ENCODE measurements at regions not wholly inside any gene's neighbourhood (a gene's known extent, or its start where the extent isn't known, plus 50 kb on each side); places are given as distances from the start of the nearest gene placed in this dataset.

DNA sequence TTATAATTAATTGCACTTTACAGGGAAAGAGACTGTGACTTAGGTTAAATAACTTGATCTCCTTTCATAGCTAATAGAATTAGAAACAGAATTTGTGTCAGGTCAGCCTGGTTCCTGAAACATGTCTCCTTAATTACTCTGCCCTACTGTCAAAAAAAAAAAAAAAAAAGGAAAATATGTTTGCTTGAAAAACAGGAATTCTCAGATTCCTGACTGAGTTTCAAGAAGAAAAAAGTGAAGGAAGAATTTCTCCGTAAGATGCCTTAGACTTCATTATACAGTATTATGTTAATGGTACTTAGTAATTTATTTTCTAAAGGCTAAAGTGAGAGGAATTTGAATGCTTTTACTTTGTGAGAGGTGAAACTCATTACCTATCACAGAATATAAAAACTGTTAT is 118.4 kb upstream of the REG3G start:
- no peak for TF ChIP-seq ZFX (IDR thresholded peaks at IDR 0.05; ENCODE audit: borderline replicate concordance)
- TF ChIP-seq, protein P1, sequence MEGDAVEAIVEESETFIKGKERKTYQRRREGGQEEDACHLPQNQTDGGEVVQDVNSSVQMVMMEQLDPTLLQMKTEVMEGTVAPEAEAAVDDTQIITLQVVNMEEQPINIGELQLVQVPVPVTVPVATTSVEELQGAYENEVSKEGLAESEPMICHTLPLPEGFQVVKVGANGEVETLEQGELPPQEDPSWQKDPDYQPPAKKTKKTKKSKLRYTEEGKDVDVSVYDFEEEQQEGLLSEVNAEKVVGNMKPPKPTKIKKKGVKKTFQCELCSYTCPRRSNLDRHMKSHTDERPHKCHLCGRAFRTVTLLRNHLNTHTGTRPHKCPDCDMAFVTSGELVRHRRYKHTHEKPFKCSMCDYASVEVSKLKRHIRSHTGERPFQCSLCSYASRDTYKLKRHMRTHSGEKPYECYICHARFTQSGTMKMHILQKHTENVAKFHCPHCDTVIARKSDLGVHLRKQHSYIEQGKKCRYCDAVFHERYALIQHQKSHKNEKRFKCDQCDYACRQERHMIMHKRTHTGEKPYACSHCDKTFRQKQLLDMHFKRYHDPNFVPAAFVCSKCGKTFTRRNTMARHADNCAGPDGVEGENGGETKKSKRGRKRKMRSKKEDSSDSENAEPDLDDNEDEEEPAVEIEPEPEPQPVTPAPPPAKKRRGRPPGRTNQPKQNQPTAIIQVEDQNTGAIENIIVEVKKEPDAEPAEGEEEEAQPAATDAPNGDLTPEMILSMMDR (IDR thresholded peaks at IDR 0.05), result no peak
- no peak overlapping the region for H3K27ac ChIP-seq

DNA sequence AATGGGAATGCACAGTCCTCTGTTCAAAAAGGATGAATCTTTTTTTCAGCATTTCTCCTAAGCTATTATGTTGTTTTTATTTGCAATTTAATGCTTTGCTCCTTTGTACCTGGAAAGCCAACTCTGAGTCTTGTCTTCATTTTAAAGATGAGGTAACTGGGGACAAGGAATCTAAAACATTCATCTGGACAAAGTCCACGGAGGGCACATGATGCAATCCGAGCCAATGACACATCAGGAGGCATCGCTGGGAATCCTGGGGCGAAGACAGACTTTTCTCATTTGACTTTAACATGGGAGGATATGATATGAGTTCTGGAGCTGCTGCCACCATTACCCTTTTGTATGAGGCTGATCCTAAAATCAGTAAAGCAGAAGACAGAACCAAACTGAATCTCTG is 116.5 kb upstream of the REG3G start:
- TF ChIP-seq, protein P1 (IDR thresholded peaks at IDR 0.05), result no peak
- TF ChIP-seq ZFX (IDR thresholded peaks at IDR 0.05; ENCODE audit: borderline replicate concordance), result no peak
- H3K27ac ChIP-seq, result no peak overlapping the region

DNA sequence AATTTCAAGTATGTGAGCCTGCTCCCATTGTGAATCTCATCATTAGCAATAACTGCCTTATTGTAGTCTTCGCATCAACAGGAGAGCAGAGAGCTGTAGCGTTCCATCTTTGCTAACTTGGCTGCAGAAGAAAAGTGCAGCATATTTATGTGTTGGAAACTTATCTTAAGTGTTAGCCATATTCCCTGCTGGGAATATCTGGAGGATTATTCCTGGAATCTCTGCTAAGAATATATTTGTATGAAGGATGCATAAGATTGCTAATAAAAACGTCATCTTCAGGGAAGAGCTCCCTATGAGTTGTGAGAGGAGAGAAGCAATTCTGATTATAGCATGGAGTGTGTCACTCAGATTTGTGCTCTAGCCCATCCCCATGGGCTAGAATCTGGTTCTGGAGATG is 115.1 kb upstream of the REG3G start:
- TF ChIP-seq ZFX (IDR thresholded peaks at IDR 0.05; ENCODE audit: borderline replicate concordance), result no peak
- TF ChIP-seq, protein P1 (IDR thresholded peaks at IDR 0.05), result no peak
- no peak overlapping the region for H3K27ac ChIP-seq

DNA sequence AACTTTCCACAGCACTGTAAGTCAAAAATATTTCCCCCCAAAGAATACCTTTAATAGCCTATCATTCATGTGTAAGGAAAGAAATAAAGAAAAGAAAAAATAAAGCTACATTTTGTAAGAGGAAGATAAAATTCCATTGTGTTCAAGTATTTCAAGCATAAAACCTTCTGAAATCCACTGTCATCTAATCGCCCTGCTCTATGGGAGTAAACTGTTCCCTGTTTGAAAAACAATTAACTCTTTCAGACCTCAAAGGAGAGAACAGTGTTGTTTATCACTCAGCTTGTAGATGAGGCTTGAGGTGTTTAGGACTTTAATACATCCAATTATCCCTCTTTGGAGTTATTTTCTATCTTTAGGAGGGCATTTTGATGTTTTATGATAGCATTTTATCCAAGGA is 112.2 kb upstream of the REG3G start:
- no peak for TF ChIP-seq ZFX (IDR thresholded peaks at IDR 0.05; ENCODE audit: borderline replicate concordance)
- TF ChIP-seq, protein P1 (IDR thresholded peaks at IDR 0.05), result no peak
- no peak overlapping the region for H3K27ac ChIP-seq

DNA sequence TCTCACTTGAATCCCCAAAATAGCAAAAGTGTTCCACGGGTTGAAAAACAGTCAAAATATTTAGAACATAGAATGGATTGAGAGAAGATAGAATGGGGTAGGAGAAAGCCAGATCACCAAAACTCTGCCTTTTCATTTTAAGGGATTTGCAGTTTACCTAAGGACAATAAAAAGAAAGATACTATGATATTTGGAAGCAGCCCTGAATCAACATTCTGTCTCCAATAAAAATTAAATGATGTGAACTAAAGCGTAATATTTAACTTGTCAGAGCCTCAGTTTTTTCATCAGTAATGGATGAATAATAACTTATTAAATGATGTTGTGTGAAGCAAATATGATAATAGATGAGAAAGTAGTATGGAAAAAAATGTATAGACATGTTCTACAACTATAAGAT is 100.2 kb upstream of the REG3G start:
- TF ChIP-seq, protein P1 (IDR thresholded peaks at IDR 0.05), result no peak
- no peak for TF ChIP-seq ZFX (IDR thresholded peaks at IDR 0.05; ENCODE audit: borderline replicate concordance)
- peak overlapping the region; percentile 54 for H3K27ac ChIP-seq

DNA sequence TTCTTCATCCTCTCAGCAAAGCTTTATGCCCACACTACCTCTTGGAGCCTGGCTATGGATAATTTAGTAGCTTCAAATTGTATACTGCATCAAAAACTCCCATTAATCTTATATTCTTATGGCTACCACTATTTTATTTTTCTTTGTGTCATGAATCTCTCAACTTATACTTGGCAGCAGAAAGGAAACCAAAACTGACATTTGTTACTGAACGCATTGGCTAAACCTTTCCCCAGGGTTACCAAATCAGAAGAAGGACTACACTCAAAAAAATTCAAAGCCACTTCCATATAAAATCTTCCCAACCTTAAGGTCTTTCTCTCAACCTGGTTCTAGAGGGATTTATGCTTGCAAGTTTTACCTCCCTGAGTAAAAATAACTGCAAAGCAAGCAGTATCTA is 97.0 kb upstream of the REG3G start:
- H3K27ac ChIP-seq, result no peak overlapping the region
- no peak for TF ChIP-seq ZFX (IDR thresholded peaks at IDR 0.05; ENCODE audit: borderline replicate concordance)

DNA sequence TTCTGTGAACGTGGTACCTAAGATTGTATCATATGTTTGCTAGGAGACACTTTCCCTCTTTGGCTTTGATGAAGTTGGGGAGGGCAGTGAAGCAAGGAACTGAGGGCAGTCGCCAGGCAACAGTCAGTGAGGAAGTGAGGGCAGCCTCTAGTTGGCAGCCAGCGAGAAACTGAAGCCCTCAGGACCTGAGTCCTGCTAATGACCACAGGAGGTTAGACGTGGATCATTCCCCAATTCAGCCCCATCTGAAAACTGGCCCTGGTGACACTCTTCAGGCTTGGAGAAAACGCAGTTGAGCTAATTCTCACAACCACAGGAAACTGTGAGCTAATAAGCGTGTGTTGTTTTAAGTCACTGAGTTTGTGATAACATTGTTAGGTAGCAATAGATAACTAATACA is 84.5 kb upstream of the REG3G start:
- H3K27ac ChIP-seq, result no peak overlapping the region
- TF ChIP-seq ZFX (IDR thresholded peaks at IDR 0.05; ENCODE audit: borderline replicate concordance), result no peak
- TF ChIP-seq, protein P1 (IDR thresholded peaks at IDR 0.05), result no peak

DNA sequence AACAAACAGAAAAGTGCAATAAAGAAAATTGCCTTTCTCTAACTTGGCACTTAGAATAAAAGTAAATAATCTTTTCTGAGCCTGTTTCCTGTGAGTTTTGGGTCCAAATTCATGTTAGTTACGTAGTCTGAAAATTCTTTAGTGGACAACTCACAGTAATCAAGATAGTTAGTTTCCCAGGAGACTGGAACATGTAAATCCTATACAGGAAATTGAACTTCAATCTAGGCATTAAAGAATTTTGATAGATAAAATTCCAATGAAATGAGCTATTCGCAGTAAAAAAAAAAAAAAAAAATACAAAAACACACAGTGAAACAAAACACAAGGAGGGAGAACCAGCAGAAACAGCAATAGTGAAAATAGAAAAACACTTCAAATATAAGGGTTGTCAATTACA is 83.8 kb upstream of the REG3G start:
- H3K27ac ChIP-seq, result no peak overlapping the region
- TF ChIP-seq, protein P1 (IDR thresholded peaks at IDR 0.05), result no peak
- no peak for TF ChIP-seq ZFX (IDR thresholded peaks at IDR 0.05; ENCODE audit: borderline replicate concordance)
